CD4-positive, alpha-beta T cell treated with Interleukin-6 at 100 ng/mL for 8 hours (primary cell): ENCODE measurements at regions not wholly inside any gene's neighbourhood (a gene's known extent, or its start where the extent isn't known, plus 50 kb on each side); places are given as distances from the start of the nearest gene placed in this dataset.

Experiments used
- DNase-seq: peaks from one replicate; pipeline ENCODE4 v3.0.0-alpha.2; 2020; ENCODE audit warnings: mixed read lengths, low spot score

DNA sequence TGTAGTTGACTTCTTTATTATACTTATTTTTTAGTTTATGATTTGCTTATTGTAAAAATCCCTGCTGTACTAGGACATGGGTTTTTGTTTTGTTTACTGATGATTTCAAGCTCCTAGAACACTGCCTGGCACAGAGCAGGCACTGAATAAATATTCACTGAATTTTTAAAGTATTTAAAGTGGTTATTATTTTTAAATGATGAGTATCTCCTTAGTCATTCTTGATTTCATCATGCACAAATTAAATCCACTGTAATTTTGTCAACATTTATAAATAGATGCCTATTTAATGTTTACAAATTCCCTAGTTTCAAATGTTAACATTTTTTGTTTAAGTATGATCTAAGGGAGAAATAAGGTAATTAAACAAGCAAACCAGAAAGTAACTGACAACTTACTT is 367.9 kb upstream of the SLIT2 start:
- no peak for DNase-seq

DNA sequence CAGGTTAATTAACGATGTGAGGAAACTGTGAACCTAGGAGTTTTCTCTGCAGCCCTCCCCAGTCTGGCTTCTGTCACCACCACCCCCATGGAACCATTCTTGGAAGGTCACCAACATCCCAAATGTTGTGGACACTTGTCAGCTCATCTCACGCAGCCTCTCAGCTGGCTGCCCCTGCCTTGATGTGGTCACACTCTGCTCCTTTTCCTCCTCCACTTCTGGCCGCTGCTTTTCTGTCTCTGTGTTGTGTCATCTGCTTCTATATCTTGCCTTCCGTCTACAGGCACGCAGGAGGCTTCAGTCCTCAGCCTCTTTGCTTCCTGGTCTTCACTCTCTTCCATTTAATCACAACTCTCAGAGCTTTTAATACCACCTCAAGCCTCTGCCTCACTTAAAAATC is 371.5 kb upstream of the SLIT2 start:
- no peak for DNase-seq

DNA sequence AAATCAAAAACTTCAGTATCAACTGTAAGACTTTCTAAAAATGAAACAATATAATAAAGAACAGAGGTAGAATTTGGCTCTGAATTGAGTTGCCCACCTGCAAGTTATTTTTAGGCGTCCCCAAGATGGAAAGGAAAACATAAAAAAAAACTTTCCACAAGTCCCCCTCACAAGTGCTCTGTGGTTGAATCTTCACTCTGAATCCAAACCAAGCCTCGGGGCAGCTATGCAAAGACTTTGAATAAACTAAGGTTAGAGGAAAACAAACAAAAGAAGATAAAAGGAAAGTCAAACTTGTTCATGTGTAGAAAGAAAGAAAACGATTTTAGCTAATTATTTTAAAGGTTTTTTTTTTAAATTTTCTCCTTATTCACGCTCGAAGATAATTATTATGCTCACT is 372.4 kb upstream of the SLIT2 start:
- no peak for DNase-seq

DNA sequence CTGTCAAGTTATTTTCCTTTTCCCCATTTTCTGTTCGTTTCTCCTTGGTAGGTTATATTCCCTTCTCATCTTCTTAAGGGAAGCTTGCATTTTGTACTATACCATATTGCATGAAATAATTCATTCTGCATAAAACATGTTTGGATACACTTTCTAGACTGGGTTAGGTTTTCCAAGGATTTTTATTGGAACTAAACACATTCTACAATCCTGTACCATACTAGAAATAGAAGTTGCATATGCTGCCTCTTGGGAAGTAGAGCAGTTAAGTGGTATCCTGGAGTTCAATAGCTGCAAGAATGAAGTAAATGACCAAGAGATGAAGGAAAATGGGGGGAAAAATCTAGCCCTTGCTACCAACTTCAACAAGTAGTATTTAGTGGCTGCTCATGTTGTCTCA is 393.7 kb upstream of the SLIT2 start:
- no peak for DNase-seq

DNA sequence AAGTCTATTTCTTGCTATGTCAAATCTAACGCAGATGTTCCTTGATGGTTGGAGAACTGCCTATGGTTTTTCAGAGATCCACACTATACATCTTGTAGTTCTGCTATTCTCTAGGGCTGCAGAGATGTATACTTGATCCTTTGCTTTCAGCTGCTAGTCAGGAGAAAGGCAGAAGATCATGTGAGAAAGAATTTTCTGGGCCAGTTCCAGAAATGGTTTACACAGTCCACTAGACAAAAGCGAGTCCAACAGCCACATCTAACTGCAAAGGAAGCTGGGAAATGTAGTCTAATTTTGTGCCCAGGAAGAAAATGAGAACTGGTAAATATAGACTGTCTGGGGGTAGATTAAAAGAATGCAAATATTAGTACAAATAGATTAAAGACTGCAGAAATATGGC is 394.3 kb upstream of the SLIT2 start:
- no peak for DNase-seq

DNA sequence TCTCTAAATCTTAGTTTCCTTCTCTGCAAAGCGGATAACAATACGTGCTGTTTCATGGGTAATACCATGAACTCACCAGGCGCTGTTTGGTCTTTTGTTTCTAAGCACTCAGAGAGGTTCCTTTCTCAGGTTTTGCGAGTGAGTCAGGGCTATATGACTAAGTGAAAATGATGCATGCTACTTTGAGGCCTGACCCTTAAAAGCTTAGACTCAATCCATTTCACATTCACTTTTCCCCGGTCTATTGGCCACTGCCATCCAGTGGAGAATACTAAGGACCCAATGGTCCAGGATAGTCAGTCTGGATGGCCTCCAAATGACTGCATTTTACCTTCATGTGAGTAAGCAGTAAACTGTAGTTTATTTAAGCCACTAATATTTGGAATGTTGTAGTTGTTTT is 400.8 kb upstream of the SLIT2 start:
- DNase-seq, result no peak

DNA sequence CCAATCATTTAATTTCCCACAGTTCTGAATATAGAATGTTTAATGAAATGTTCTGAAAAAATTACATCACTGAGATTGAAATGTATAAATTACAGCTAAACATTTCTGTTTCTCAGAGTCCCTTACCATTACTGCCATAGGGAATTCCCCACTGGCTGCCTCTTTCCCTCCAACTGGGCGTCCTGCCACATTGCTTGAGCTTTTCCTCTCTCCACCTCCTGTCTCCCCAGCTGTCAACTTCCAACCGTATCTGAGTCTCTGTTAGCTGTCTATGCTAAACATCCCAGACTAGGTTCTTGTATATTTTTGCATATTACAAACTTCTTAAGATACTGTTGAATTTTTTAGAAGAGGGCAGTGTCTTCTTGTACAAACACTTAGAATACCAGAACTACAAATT is 407.3 kb upstream of the SLIT2 start:
- no peak for DNase-seq

DNA sequence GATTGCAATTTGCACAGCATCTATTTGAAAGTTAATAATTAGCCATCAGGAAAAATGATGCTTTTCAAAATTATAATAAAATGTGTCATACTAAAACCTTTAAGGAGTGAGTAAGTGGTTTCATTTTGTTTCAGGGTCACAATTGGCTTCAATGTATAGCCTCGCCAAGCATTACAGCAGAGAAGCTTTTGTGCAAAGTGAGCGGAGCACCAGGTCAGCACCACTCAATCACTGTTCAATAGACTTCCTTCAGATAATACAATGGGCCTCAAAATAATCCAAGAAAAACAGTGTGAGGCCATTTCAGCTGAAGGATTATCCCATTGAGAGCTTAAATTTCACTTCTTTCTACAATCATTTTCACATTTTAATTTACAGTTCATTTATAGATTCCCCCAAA is 409.2 kb upstream of the SLIT2 start:
- no peak for DNase-seq

DNA sequence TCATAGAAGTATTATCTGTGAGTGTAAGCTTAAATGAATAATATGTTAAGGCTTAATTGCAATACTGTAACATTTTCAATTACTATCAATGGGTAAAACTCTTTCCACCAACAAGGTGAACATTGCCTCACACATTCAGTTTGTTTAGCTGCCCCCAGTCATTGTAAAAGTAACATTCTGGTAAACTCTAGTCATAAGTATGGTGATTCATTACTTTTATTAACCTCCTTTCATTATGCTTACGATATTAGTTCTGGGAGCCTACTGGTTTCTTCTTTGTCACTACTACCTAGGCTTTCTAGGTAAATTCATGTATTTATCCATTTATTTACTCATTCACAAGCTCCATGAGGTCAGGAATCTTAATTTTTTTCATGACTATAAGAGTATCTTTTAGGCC is 412.8 kb upstream of the SLIT2 start:
- no peak for DNase-seq

DNA sequence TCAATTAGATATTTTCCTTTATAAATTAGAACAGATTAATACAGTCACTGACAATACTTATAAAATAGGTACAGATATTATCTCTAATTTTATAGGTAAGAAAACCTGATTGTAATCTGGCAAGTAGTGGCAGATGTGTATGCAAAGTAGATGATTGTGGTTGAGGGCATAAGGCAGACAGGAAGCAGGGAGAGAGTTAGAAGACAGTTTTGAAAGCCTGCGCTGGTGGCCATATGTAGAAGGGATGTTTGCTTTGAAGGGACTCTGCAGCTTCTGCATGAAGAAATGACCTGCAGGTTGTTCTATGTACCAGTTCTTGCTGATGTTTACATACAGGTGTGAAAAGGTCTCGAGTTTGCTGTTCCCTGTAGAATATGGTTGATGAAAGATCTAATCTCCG is 416.3 kb upstream of the SLIT2 start:
- DNase-seq, result no peak

DNA sequence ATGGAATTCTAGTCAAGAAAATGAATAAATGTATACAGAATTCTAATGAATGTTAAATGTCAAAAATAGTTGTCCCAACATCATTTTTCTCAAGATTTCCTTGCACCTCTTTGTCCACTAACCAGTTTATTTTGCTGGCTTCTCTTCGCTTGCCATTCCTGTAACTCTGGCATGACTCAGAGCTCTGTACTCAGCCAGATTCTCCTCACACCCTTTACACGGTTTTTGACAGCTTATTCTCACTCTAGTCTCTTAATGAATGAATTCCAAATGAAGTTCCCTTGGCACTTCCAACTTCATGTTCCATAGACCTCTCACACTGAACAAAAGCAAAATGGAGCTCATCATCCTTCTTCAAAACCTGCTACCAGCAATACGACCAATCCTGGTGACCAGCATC is 419.3 kb upstream of the SLIT2 start:
- DNase-seq, result no peak

DNA sequence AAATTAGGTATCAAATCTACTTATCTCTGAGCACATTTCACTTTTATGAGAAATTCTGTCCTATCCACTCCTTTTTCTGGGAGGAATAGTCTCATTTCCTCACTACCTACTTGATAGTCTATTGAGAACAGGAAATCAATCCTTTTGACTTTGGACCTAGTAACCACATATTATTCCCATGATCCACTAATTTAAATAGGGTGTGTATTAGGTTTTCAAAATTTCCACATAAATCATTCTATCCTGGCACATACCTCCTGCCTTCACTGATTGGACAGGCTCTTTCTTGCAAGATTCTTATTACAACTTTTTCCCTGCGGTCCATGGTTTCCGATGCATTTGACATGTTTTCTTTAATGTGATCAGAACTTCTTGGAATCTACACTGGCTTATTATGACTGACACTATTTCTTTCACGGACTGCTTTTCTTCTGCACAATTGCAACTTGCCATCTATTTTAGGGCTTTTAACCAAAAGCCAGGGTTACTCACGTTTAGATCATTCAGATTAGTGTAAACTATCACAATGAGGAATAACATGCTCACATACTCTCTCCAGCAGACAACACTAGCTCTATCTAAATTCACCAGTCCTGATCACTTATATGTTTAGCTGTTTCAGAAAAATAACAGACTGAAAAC is 419.9 kb upstream of the SLIT2 start:
- no peak for DNase-seq

DNA sequence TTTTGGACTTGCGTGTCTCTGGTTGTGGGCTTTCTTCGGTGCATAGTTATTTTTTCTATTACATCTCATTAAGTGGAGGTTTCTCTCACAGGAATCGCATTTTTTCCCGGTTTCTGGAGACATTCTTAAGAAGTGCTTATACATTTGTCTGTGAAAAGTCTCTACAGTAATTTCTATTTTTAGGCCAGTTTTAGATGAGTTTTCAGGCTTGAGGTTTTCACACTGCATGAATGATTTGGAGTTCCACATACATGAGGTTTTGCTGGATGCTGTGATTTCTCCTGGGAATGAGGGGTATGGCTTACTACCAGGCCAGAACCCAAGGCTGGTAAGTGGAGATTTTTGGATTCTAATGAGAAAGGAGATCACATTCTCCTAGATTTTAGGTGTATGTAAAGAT is 422.6 kb upstream of the SLIT2 start:
- DNase-seq, result no peak

DNA sequence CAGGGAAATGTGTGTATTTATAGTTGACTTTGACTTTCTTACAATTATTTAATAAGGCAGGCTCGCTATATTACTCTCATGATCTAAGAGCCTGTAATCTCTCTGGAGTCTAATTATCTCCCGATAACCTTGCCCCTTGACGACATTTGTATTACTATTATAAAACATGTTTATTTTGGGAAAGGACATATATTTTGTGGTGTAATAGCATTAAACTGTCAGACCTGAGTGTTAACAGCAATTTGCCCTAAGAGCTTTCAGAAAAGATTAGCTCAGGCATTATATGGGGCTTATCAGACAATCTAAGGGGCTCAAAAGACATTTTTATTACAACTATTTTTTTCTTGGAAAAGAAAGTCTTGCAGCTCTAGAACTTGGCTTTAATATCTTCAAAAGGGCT is 427.9 kb upstream of the SLIT2 start:
- no peak for DNase-seq

DNA sequence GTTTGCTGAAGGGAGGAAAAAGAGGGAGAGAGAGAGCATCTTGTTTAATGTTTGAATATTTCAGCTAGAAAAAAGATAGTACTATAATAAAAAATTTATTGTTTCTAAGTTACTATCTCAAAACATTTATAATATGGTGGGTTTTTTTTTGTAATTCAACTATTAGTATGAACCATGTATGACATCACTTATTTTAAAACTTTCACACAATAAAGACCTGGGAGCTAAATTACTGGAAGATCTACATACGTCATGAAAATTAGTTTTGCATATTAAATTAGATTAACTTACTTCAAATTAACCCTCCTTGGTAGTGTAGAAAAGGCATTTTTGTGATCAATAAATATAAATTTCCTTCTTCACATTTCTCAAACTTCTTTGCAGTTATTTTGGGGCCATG is 432.0 kb upstream of the SLIT2 start:
- DNase-seq, result no peak

DNA sequence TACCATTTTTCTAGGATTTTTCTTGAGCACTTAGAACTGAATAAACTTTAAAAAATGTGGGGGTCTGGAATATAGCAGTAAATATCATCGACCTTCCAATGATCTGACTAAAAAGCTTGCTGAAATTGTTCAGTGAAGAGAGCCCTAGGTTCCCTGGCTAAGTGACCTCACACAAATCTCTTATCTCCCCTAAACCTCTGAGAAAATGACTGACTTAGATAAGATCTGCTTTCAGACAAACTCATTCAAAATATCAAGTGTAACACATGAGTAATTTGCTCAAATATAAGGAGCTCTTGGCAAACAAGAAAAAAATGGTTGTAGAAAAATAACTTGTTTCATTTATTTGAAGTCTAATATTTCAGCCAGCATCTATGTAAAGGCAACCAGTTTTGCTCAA is 441.7 kb upstream of the SLIT2 start:
- DNase-seq, result no peak

DNA sequence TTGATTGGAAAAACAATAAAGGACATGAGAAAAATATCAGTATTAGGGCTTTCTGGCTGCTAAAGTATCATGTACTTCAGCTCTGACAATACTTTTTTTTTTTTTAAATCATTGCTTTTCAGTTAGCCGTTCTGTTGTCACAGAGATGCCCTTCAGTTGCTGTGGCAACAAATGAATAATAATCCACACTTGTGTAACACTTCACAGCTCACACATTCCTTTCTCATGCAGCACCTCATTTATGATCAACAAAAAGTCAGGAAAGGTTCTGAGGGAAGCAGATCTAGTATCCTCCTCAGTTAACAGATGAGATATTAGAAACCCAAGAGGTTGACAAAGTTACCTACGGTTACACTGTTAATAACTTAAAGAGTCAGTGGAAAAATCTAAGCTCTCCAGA is 444.2 kb upstream of the SLIT2 start:
- DNase-seq, result no peak

DNA sequence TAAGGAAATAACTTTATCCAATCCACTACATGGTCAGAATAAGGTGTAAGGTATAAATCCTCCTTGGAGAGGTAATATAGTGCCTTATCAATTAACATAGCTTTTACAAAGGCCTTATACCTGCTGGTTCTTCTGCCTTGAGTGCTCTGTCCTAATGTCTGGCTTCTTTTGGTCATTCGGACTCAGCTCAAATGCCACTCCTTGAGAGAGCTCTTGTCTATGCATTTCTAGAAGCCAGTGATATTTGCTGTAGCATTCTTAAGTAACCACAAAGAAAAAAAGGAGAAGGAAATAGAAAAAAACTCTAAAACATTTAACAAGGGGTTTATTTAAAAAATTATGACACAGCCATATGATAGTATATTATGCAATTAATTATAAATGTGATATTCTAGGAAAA is 444.8 kb upstream of the SLIT2 start:
- no peak for DNase-seq

DNA sequence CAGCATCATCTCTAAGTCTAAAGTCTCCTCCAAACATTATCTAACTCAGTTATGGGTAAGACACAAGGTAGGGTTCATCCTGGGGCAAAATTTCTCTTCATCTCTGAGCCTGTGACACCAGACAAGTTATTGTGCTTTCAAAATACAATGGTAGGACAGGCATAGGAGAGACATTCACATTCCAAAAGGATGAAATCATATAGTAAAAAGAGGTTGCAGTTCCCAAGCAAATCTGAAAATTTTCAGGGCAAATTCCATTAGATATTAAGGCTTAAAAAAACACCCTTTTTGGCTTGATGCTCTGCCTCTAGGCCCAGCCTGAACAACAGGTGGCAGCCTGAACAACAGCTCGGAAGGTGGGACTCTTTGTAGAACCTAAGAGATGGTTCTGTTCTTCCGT is 448.3 kb upstream of the SLIT2 start:
- no peak for DNase-seq

DNA sequence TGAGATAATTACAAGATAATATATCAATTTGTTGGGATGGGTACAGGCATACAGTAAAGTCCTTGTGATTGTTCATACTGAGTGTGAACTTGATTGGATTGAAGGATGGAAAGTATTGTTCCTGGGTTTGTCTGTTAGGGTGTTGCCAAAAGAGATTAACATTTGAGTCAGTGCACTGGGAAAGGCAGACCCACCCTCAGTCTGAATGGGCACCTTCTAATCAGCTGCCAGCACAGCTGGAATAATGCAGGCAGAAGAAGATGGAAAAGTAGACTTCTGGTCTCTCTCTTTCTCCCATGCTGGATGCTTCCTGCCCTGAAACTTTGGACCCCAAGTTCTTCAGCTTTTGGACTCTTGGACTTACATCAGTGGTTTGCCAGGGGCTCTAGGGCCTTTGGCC is 457.9 kb upstream of the SLIT2 start:
- DNase-seq, result no peak

DNA sequence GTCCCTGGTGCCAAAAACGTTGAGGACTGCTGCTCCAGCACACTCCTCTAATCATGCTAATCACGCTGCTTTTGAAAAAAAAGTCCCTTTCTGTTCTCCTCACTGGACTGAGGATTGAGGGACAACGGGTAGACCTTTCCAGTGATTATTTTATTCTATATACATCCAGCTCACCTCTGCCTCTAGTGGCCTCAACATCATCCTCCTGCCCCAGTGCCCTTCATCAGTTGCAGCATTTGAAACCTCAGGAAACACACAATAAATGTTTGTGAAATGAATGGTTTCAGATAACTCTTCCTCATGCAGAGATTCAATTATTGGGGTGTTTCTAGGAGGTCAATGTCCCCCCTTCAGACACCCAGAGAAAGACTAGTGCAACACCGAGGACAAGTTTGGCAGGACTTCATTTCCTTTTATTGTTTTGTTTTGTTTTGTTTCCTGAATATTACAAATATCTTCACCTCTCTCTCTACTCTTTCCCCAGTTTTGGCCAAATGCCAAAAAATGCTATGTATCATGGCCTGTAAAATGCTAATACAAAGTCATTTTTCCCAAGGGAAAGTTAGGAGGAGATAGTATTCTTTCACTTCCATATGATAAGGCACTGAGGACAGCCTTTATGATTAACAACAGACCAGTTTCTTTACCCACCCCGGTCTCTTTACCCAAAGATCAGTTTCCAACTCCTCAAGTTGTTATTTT is 460.1 kb upstream of the SLIT2 start:
- no peak for DNase-seq

DNA sequence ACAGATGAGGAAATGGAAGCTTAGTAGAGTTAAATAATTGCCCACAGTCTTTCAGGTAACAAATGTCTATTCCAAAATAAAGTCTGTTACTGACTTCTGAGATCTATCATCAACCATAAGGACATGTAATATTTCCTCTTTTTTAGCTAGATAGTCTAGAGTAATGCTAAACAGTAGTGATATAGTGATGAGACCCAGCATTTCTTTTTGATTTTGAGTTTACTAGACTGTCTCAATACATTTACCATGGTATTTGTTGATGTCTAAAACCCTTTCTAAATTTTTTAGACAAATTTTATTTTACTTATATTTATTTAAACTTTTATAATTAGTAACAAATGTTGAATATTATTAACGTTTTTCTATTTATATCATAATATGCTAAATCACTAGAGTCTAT is 465.1 kb upstream of the SLIT2 start:
- DNase-seq, result no peak

DNA sequence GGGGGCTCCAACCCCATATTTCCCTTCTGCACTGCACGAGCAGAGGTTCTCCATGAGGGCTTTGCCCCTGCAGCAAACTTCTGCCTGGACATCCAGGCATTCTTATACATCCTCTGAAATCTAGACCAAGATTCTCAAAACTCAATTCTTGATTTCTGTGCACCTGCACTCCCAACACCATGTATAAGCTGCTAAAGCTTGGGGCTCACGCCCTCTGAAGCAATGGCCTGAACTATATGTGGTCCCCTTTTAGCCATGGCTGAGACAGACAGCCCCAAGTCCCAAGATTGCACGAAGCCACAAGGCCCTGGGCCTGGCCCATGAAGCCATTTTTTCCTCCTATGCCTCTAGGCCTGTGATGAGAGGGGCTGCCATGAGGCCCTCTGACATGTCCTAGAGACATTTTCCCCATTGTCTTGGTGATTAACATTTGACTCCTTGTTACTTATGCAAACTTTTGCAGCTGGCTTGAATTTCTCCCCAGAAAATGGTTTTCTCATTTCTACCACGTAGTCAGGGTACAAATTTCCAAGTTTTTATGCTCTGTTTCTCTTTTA is 468.0 kb upstream of the SLIT2 start:
- no peak for DNase-seq

DNA sequence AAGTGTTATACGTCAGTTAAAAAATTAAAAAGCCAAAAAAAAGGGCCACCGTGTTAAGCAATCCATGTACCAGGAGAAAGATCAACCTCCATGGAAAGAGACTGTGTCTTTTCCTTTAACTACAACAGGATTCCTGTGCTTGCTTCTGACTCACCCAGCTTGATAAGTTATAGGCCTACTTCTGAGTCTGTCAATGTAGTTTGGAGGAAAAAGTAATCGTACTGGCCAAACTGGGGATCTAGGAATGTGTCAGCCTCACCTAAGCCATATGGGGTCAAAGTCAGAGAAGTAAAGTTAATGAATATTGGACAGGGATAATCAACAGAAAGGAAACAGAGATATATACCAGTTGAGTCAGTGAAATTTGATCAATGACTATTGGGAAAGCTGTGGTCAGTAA is 470.8 kb upstream of the SLIT2 start:
- no peak for DNase-seq
